Testis (tissue), 2 donors: ENCODE measurements at regions not wholly inside any gene's neighbourhood (a gene's known extent, or its start where the extent isn't known, plus 50 kb on each side); places are given as distances from the start of the nearest gene placed in this dataset.

Source experiments
- DNase-seq: peaks from one replicate; pipeline ENCODE4 v3.0.0-alpha.2; 2019
- H3K27ac ChIP-seq, 2 donors: fragments of 200-600 bp; sonication (generic); one replicate each; pipeline ENCODE4 v1.5.1; 2019
- H3K27me3 ChIP-seq: fragments of 200-600 bp; sonication (generic); one replicate; pipeline ENCODE4 v1.5.1; 2019
- H3K36me3 ChIP-seq: fragments of 200-600 bp; sonication (generic); one replicate; pipeline ENCODE4 v1.5.1; 2017; ENCODE audit warnings: low read depth; ENCODE audit errors: missing control alignments
- H3K4me1 ChIP-seq: fragments of 200-600 bp; sonication (generic); one replicate; pipeline ENCODE4 v1.5.1; 2019
- H3K4me3 ChIP-seq, 2 donors: fragments of 200-600 bp; sonication (generic); one replicate each; pipeline ENCODE4 v1.5.1; 2017 to 2019
- H3K9me3 ChIP-seq: fragments of 200-600 bp; sonication (generic); one replicate; pipeline ENCODE4 v1.5.1; 2017
- POLR2A ChIP-seq: fragments of 450-650 bp; IDR thresholded peaks from one replicate; pipeline ENCODE4 v1.6.1; 2017; ENCODE audit warnings: antibody characterized with exemption, mild to moderate bottlenecking, moderate library complexity
- WGBS, 2 donors: methylation state at CpG; one replicate each; pipeline ENCODE4 v1.1.5; 2018; 5-methylcytosine and 5-hydroxymethylcytosine counted together
- intact Hi-C: fragments of 100-400 bp; cut with DNase I; formaldehyde crosslinking; loops from one replicate; pipeline ENCODE4 v1.15.1; 2023; ENCODE audit warnings: low total_unique reads
- TF ChIP-seq, protein P1 (sequence below), 3 experiments: fragments of 450-650 bp in 2 of 3; fragments of 200-600 bp in 1 of 3; sonication (generic) in 1 of 3; IDR thresholded peaks; one replicate each; pipeline ENCODE4 v1.5.1; 2016 to 2019; ENCODE audit warnings: antibody characterized with exemption in 3 of 3, mild to moderate bottlenecking in 2 of 3, moderate library complexity in 1 of 3

DNA sequence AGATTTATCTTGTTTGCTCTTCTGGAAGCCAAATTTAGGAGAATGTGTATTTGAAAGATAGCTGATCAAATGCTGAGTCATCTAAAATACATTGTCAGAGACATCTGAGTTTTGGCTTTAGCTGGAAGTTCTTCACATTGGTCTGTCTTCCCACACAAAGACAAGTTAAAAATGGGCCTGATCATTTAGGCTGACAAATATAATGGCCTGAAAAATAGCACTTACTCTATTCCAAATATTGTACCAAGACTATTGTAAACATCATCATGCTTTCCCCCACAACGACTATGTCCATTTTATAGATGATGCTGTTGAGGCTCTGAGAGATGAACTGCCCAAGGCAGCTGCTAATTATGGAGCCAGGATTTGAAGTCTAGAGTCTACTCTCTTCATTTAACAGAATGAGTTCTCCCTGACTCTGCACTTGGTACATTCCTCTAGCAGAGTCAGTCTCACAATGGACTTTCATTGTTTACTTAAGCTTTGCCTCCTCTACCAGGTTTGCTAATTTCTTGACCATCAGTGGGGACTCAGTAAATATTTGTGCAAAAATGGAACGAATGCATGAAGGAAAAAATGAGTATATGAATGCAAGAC is 619.4 kb upstream of the KLF4 start:
- TF ChIP-seq, protein P1, sequence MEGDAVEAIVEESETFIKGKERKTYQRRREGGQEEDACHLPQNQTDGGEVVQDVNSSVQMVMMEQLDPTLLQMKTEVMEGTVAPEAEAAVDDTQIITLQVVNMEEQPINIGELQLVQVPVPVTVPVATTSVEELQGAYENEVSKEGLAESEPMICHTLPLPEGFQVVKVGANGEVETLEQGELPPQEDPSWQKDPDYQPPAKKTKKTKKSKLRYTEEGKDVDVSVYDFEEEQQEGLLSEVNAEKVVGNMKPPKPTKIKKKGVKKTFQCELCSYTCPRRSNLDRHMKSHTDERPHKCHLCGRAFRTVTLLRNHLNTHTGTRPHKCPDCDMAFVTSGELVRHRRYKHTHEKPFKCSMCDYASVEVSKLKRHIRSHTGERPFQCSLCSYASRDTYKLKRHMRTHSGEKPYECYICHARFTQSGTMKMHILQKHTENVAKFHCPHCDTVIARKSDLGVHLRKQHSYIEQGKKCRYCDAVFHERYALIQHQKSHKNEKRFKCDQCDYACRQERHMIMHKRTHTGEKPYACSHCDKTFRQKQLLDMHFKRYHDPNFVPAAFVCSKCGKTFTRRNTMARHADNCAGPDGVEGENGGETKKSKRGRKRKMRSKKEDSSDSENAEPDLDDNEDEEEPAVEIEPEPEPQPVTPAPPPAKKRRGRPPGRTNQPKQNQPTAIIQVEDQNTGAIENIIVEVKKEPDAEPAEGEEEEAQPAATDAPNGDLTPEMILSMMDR (IDR thresholded peaks at IDR 0.05): no peak
- TF ChIP-seq POLR2A: no peak
- no peak overlapping the region for H3K27ac ChIP-seq
- no peaks in the 10 kb centered on the region for H3K9me3 ChIP-seq
- intact Hi-C loops: no loop called here
- no peaks in the 10 kb centered on the region for H3K36me3 ChIP-seq
- no peak overlapping the region for H3K4me3 ChIP-seq
- H3K27me3 ChIP-seq: no peaks in the 10 kb centered on the region
- DNase-seq: no peak
- 72 to 82% methylated on average over 2 of the region's 2 CpGs for WGBS, 2 donors
- no peaks in the 10 kb centered on the region for H3K4me1 ChIP-seq

DNA sequence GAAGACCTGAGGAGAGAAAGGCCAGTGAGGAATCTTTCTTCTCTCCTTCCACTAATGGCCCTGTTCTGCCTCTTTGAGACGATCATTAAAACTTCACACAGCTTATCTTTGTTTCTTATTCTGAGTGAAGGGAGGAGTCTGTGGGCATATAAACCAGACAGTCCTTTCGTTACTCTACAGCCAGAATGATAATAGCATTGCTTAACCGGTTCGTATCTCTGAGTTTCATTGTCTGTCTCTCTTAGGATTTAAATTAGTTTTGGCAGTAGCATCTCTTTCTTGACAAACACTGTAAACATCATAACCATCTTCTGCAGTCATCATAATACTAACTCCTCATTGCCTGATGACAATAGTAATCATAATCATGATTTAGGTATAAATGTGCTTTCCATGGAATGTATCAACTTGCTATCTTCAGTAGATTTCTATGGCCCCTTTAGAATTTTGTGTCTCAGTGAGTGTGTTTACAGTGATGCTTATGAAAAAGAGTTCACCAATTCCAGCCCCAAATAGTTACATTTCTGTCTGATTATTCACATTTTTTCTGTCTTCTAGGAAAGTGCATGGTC is 618.8 kb upstream of the KLF4 start:
- intact Hi-C loops: no loop called here
- H3K4me3 ChIP-seq: no peak overlapping the region

DNA sequence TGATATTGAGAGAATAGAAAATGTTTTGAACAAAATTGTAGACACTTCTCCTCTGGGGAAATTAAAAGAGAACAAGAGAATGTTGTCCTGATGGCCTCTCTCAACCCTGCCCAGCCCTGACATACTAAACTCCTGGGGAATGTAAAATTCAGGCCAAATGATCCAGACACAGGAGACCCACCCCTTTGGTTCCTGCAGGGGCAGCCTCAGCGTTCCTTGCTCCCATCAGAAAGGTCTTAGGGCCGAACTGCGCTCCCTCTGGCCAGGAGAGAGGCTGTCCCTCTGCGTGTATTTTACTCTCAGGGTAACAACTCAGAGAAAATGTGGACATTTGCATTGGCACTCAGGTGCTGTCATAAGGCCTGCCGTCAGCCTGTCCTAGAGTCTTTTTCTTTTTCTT is 616.3 kb upstream of the KLF4 start:
- 41 to 55% methylated on average over 5 of the region's 5 CpGs for whole genome bisulfite sequencing, 2 donors
- no peak overlapping the region for H3K4me3 ChIP-seq
- no peaks in the 10 kb centered on the region for H3K4me1 ChIP-seq
- H3K27me3 ChIP-seq: no peaks in the 10 kb centered on the region
- DNase-seq: no peak
- TF ChIP-seq, protein P1 (IDR thresholded peaks at IDR 0.05): no peak
- no peak for TF ChIP-seq POLR2A
- H3K36me3 ChIP-seq: no peaks in the 10 kb centered on the region
- no peaks in the 10 kb centered on the region for H3K9me3 ChIP-seq
- no peak overlapping the region for H3K27ac ChIP-seq
- intact Hi-C loops: no loop called here

More for the DNA sequence above, 618.8 kb upstream of the KLF4 start:
- Histone ChIP-seq H3K27me3 (no peaks in the 10 kb centered on the region), H3K27ac (no peak overlapping the region), H3K36me3 (no peaks in the 10 kb centered on the region), H3K4me1 (no peaks in the 10 kb centered on the region), H3K9me3 (no peaks in the 10 kb centered on the region)
- WGBS, 2 donors: 43 to 49% methylated on average over 4 of the region's 4 CpGs
- TF ChIP-seq, protein P1 (IDR thresholded peaks at IDR 0.05): no peak
- no peak for TF ChIP-seq POLR2A
- DNase-seq: no peak

DNA sequence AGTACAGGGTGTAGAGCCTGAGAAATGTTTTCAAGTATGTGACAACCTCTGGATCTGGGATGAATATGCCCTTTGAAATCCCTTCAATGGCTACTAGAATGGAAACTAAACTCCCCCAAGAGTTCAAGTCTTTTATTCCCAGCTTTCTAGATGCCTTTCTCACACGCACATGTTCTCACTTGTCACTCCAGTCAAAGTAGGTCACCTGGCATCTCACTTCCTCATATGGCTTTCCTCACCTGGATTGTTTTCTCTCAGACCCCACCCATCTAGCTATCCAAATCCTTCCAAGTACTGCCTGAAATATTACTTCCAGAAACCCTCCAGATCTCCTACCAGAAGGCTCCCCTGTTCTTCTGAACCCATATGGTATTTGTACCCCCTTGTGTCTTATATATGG is 615.4 kb upstream of the KLF4 start:
- Histone ChIP-seq H3K36me3 (no peaks in the 10 kb centered on the region), H3K4me1 (no peaks in the 10 kb centered on the region), H3K27ac (no peak overlapping the region), H3K4me3 (no peak overlapping the region), H3K9me3 (no peaks in the 10 kb centered on the region), H3K27me3 (no peaks in the 10 kb centered on the region)
- no peak for TF ChIP-seq POLR2A
- TF ChIP-seq, protein P1 (IDR thresholded peaks at IDR 0.05): no peak
- intact Hi-C loops: no loop called here
- 96 to 100% methylated on average over 1 of the region's 1 CpG for WGBS, 2 donors
- DNase-seq: no peak
